GM23338 (cell line): ENCODE measurements at regions not wholly inside any gene's neighbourhood (a gene's known extent, or its start where the extent isn't known, plus 50 kb on each side); places are given as distances from the start of the nearest gene placed in this dataset.

Experiments
- ATAC-seq: fragments of 200-7000 bp; cut with Tn5 transposase; 3 replicates; pipeline ENCODE4 v1.9.1; 2020
- DNase-seq: peaks from one replicate; pipeline ENCODE4 v3.0.0-alpha.2; 2015; ENCODE audit warnings: low spot score
- H2AFZ ChIP-seq: fragments of 200-600 bp; sonication (generic); 2 replicates; pipeline ENCODE4 v1.8.0; 2016; ENCODE audit warnings: antibody characterized with exemption, mild to moderate bottlenecking, moderate library complexity
- H3F3A ChIP-seq: fragments of 200-600 bp; sonication (generic); replicated peaks from 2 replicates; pipeline ENCODE4 v1.8.0; 2017; ENCODE audit warnings: antibody characterized with exemption, mixed run types, low read depth
- H3K27ac ChIP-seq: fragments of 200-600 bp; sonication (generic); 2 replicates; pipeline ENCODE4 v1.6.1; 2016; ENCODE audit warnings: low read depth
- H3K27me3 ChIP-seq: fragments of 200-600 bp; sonication (generic); 2 replicates; pipeline ENCODE4 v1.8.0; 2016; ENCODE audit warnings: mild to moderate bottlenecking, mixed run types, moderate library complexity; ENCODE audit not compliant: insufficient read depth
- H3K36me3 ChIP-seq: fragments of 200-600 bp; sonication (generic); 2 replicates; pipeline ENCODE4 v1.8.0; 2016; ENCODE audit warnings: mild to moderate bottlenecking; ENCODE audit not compliant: insufficient read depth
- H3K4me1 ChIP-seq: fragments of 200-600 bp; sonication (generic); 2 replicates; pipeline ENCODE4 v1.8.0; 2016; ENCODE audit warnings: mild to moderate bottlenecking, moderate library complexity; ENCODE audit not compliant: insufficient read depth
- H3K4me2 ChIP-seq: fragments of 200-600 bp; sonication (generic); 2 replicates; pipeline ENCODE4 v1.7.1; 2017; ENCODE audit warnings: mixed run types
- H3K4me3 ChIP-seq: fragments of 200-600 bp; sonication (generic); 2 replicates; pipeline ENCODE4 v1.6.1; 2016; ENCODE audit warnings: mixed run types
- H3K79me2 ChIP-seq: fragments of 200-600 bp; sonication (generic); replicated peaks from 2 replicates; pipeline ENCODE4 v1.8.0; 2017; ENCODE audit warnings: mild to moderate bottlenecking; ENCODE audit not compliant: insufficient read depth
- H3K9me2 ChIP-seq: fragments of 200-600 bp; sonication (generic); 2 replicates; pipeline ENCODE4 v1.8.0; 2017; ENCODE audit not compliant: insufficient read depth
- H4K20me1 ChIP-seq: fragments of 200-600 bp; sonication (generic); replicated peaks from 2 replicates; pipeline ENCODE4 v1.8.0; 2017; ENCODE audit warnings: mild to moderate bottlenecking; ENCODE audit not compliant: insufficient read depth
- H3K27ac Mint-ChIP-seq: 2 replicates; pipeline ENCODE4 v1.8.0; 2020; ENCODE audit warnings: inconsistent platforms, mild to moderate bottlenecking, moderate library complexity, mixed read lengths
- H3K27me3 Mint-ChIP-seq: 3 replicates; pipeline ENCODE4 v1.8.0; 2022; ENCODE audit warnings: low read depth, mild to moderate bottlenecking, moderate library complexity, mixed read lengths, inconsistent platforms; ENCODE audit not compliant: insufficient read depth, poor library complexity
- H3K36me3 Mint-ChIP-seq: 3 replicates; pipeline ENCODE4 v1.8.0; 2021; ENCODE audit warnings: low read depth, mild to moderate bottlenecking, inconsistent platforms, moderate library complexity, mixed read lengths
- H3K4me1 Mint-ChIP-seq: 3 replicates; pipeline ENCODE4 v1.8.0; 2020; ENCODE audit warnings: mild to moderate bottlenecking, inconsistent platforms, mixed read lengths
- H3K4me3 Mint-ChIP-seq: 3 replicates; pipeline ENCODE4 v1.8.0; 2021; ENCODE audit warnings: moderate library complexity, mild to moderate bottlenecking, inconsistent platforms, mixed read lengths
- H3K9me3 Mint-ChIP-seq: 3 replicates; pipeline ENCODE4 v1.8.0; 2020; ENCODE audit warnings: moderate library complexity, mild to moderate bottlenecking, inconsistent platforms, mixed read lengths
- CREB1 ChIP-seq: fragments of 250-450 bp; sonication (Bioruptor Pico); IDR thresholded peaks from 2 replicates; pipeline ENCODE4 v1.5.0; 2020; ENCODE audit warnings: low read depth, mild to moderate bottlenecking, moderate library complexity
- CTCF ChIP-seq, 2 experiments: fragments of 200-600 bp in 1 of 2; sonication (generic) in 1 of 2; conservative IDR thresholded peaks; 2 replicates each; pipeline versions ENCODE4 v1.5.1 to v1.6.1; 2016 to 2017; ENCODE audit warnings: antibody characterized with exemption in 2 of 2, low read depth in 2 of 2, mild to moderate bottlenecking in 2 of 2, moderate library complexity in 1 of 2
- ETS1 ChIP-seq: IDR thresholded peaks from 2 replicates; pipeline ENCODE4 v1.6.1; 2016; ENCODE audit warnings: antibody characterized with exemption
- EZH2 ChIP-seq: fragments of 200-600 bp; sonication (generic); IDR thresholded peaks from one replicate; pipeline ENCODE4 v1.8.0; 2017; ENCODE audit warnings: antibody characterized with exemption, mild to moderate bottlenecking, low read depth; ENCODE audit not compliant: unreplicated experiment
- EZH2phosphoT487 ChIP-seq: fragments of 200-600 bp; sonication (generic); IDR thresholded peaks from one replicate; pipeline ENCODE4 v1.8.1; 2018; ENCODE audit warnings: antibody characterized with exemption; ENCODE audit not compliant: unreplicated experiment
- JUNB ChIP-seq: IDR thresholded peaks from one replicate; pipeline ENCODE4 v1.6.1; 2016; ENCODE audit warnings: antibody characterized with exemption; ENCODE audit not compliant: unreplicated experiment
- STAT1 ChIP-seq: IDR thresholded peaks from one replicate; pipeline ENCODE4 v1.6.1; 2016; ENCODE audit warnings: antibody characterized with exemption; ENCODE audit not compliant: unreplicated experiment
- ZNF114 ChIP-seq: fragments of 250-450 bp; sonication (Bioruptor Pico); IDR thresholded peaks from 2 replicates; pipeline ENCODE4 v1.5.0; 2020; ENCODE audit warnings: mild to moderate bottlenecking, moderate library complexity
- ZNF331 ChIP-seq: fragments of 250-450 bp; sonication (Bioruptor Pico); IDR thresholded peaks from 2 replicates; pipeline ENCODE4 v1.5.0; 2020; ENCODE audit warnings: low read depth, mild to moderate bottlenecking, moderate library complexity
- TF ChIP-seq, protein P1 (sequence below): fragments of 250-450 bp; sonication (Bioruptor Pico); IDR thresholded peaks from 2 replicates; pipeline ENCODE4 v1.5.0; 2020; ENCODE audit warnings: mild to moderate bottlenecking, moderate library complexity

DNA sequence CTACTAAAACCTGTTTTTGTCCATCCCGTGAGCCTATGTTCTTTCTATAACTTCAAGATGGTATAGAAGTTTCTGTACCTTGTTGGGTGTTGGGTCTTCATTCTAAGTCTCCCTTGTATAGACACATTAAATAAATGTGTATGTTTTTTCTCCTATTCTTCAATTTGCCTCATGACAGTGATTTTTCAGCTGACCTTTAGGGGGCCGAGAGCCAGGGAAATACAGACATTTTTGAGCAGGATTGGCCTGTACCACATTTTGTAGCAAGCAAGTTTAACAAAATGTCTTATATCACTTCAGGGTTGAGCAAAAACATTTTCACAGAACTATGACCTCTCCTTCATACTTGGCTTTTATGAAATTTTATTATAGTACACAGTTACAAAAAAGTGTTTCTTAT is 495.4 kb upstream of the CDH7 start:
- Mint-ChIP-seq H3K4me1 (peaks cover 13% of the 10 kb centered on the region; the same call in 2 of the 3 replicates), H3K36me3 (no peaks in the 10 kb centered on the region), H3K4me3 (no peak overlapping the region), H3K27me3 (no peaks in the 10 kb centered on the region), H3K9me3 (no peaks in the 10 kb centered on the region), H3K27ac (no peak overlapping the region)
- 0 out of 2 replicates have a peak, but pooled peaks cover 4% of the 10 kb centered on the region for H4K20me1 ChIP-seq
- H3K79me2 ChIP-seq, result no peaks in the 10 kb centered on the region
- H3K36me3 ChIP-seq, result no peaks in the 10 kb centered on the region
- H3K27me3 ChIP-seq, result peaks cover 5% of the 10 kb centered on the region; the same call in 1 of the 2 replicates
- DNase-seq (peak; percentile 17), ATAC-seq (no peak)
- H3K9me2 ChIP-seq, result no peaks in the 10 kb centered on the region
- no peak for TF ChIP-seq STAT1
- no peak for TF ChIP-seq ZNF114
- peak; percentile 22 to 55 for TF ChIP-seq CTCF (conservative IDR thresholded peaks at IDR 0.05; ENCODE audit: low read depth in 2 of 2)
- no peak for TF ChIP-seq EZH2
- H3K4me3 ChIP-seq, result no peak overlapping the region
- no peak overlapping the region for H3K27ac ChIP-seq
- no peaks in the 10 kb centered on the region for H3F3A ChIP-seq
- H2AFZ ChIP-seq, result no peak overlapping the region
- peaks cover 5% of the 10 kb centered on the region for H3K4me1 ChIP-seq
- no peak overlapping the region for H3K4me2 ChIP-seq

GRCh38 chr18:65239787-65240186 is 511.0 kb upstream of the CDH7 start:
- H4K20me1 ChIP-seq, result no peaks in the 10 kb centered on the region
- H3K4me3 Mint-ChIP-seq, result no peak overlapping the region
- H3K27ac Mint-ChIP-seq, result no peak overlapping the region
- no peaks in the 10 kb centered on the region for H3K36me3 ChIP-seq
- DNase-seq, result no peak
- no peak overlapping the region for H3K4me3 ChIP-seq
- H3K4me2 ChIP-seq, result no peak overlapping the region
- no peak overlapping the region for H3K27ac ChIP-seq
- no peak for ATAC-seq
- no peaks in the 10 kb centered on the region for H3K36me3 Mint-ChIP-seq
- H3K27me3 ChIP-seq, result no peaks in the 10 kb centered on the region
- H3K4me1 ChIP-seq, result no peaks in the 10 kb centered on the region
- no peaks in the 10 kb centered on the region for H3K27me3 Mint-ChIP-seq
- no peak overlapping the region for H2AFZ ChIP-seq
- peaks cover 3% of the 10 kb centered on the region; the same call in 2 of the 3 replicates for H3K4me1 Mint-ChIP-seq
- no peaks in the 10 kb centered on the region for H3K79me2 ChIP-seq
- no peaks in the 10 kb centered on the region for H3F3A ChIP-seq
- H3K9me2 ChIP-seq, result no peaks in the 10 kb centered on the region
- no peaks in the 10 kb centered on the region for H3K9me3 Mint-ChIP-seq
- TF ChIP-seq ETS1 (no peak), ZNF114 (no peak), CREB1 (CRISPR knock-in tag) (no peak), STAT1 (no peak), EZH2phosphoT487 (no peak), EZH2 (no peak), CTCF (conservative IDR thresholded peaks at IDR 0.05; ENCODE audit: low read depth in 2 of 2) (no peak), JUNB (no peak), ZNF331 (CRISPR knock-in tag) (no peak)
- TF ChIP-seq, protein P1, sequence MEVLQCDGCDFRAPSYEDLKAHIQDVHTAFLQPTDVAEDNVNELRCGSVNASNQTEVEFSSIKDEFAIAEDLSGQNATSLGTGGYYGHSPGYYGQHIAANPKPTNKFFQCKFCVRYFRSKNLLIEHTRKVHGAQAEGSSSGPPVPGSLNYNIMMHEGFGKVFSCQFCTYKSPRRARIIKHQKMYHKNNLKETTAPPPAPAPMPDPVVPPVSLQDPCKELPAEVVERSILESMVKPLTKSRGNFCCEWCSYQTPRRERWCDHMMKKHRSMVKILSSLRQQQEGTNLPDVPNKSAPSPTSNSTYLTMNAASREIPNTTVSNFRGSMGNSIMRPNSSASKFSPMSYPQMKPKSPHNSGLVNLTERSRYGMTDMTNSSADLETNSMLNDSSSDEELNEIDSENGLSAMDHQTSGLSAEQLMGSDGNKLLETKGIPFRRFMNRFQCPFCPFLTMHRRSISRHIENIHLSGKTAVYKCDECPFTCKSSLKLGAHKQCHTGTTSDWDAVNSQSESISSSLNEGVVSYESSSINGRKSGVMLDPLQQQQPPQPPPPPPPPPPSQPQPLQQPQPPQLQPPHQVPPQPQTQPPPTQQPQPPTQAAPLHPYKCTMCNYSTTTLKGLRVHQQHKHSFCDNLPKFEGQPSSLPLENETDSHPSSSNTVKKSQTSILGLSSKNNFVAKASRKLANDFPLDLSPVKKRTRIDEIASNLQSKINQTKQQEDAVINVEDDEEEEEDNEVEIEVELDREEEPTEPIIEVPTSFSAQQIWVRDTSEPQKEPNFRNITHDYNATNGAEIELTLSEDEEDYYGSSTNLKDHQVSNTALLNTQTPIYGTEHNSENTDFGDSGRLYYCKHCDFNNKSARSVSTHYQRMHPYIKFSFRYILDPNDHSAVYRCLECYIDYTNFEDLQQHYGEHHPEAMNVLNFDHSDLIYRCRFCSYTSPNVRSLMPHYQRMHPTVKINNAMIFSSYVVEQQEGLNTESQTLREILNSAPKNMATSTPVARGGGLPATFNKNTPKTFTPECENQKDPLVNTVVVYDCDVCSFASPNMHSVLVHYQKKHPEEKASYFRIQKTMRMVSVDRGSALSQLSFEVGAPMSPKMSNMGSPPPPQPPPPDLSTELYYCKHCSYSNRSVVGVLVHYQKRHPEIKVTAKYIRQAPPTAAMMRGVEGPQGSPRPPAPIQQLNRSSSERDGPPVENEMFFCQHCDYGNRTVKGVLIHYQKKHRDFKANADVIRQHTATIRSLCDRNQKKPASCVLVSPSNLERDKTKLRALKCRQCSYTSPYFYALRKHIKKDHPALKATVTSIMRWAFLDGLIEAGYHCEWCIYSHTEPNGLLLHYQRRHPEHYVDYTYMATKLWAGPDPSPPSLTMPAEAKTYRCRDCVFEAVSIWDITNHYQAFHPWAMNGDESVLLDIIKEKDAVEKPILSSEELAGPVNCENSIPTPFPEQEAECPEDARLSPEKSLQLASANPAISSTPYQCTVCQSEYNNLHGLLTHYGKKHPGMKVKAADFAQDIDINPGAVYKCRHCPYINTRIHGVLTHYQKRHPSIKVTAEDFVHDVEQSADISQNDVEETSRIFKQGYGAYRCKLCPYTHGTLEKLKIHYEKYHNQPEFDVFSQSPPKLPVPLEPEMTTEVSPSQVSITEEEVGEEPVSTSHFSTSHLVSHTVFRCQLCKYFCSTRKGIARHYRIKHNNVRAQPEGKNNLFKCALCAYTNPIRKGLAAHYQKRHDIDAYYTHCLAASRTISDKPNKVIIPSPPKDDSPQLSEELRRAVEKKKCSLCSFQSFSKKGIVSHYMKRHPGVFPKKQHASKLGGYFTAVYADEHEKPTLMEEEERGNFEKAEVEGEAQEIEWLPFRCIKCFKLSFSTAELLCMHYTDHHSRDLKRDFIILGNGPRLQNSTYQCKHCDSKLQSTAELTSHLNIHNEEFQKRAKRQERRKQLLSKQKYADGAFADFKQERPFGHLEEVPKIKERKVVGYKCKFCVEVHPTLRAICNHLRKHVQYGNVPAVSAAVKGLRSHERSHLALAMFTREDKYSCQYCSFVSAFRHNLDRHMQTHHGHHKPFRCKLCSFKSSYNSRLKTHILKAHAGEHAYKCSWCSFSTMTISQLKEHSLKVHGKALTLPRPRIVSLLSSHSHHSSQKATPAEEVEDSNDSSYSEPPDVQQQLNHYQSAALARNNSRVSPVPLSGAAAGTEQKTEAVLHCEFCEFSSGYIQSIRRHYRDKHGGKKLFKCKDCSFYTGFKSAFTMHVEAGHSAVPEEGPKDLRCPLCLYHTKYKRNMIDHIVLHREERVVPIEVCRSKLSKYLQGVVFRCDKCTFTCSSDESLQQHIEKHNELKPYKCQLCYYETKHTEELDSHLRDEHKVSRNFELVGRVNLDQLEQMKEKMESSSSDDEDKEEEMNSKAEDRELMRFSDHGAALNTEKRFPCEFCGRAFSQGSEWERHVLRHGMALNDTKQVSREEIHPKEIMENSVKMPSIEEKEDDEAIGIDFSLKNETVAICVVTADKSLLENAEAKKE (CRISPR knock-in tag), result no peak
